ENCODE measurements at regions not wholly inside any gene's neighbourhood (a gene's known extent, or its start where the extent isn't known, plus 50 kb on each side); places are given as distances from the start of the nearest gene placed in this dataset.
"Not testable (repeated sequence)": the region's sequence is repeated elsewhere in the genome, so short reads cannot be mapped to it uniquely, and the experiment has no call there.

DNA sequence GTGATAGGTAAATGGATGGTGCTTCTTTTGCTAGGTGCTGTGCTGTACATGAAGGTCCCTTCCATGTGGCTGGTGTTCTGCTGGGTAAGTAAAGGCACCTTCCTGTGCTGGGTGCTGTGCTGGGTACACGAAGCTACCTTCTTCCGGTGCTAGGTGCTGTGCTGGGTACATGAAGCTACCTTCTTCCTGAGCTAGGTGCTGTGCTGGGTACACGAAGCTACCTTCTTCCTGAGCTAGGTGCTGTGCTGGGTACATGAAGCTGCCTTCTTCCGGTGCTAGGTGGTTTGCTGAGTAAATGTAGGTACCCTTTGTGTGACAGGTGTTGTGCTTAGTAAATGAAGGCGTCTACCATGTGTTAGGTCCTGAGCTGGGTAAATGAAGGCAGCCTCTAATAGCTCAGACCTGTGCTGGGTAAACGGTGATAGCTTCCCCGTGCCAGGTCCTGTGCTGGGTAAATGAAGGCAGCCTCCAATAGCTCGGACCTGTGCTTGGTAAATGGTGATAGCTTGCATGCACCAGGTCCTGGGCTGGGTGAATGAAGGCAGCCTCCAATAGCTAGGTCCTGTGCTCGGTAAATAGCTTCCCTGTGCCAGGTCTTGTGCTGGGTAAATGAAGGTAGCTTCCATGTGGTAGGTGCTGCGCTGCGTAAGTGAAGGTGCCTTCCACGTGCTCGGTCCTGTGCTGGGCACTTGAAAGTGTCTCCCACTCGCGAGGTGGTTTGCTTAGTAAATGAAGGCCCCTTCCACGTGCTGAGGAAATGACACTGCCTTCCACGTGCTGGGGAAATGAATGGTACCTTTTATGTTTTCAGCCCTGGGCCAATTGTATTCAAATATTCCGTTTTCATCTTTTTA lies 115.5 kb downstream of the ERMARD start:
- no peak for DNase-seq

DNA sequence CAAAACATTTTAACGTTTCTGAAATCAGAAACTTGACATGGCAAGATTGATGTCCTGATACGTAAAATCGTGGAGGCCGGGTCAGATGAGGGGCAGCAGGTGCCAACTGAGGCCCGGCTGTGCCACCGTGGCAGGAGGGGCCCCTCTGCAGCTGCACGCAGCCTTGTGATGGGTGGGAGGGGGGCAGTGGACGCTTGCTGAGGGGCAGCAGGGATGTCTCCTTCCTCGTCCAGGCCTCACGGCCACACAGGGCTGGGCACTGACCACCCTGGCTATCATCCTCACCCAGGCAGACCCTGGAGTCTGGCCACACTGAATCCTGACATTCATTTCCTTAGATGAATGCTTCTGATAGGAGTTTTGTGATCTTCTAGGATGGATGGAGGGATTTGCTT lies 114.7 kb downstream of the ERMARD start:
- DNase-seq = no peak

GRCh38 chr6:169865346-169866139 lies 114.1 kb downstream of the ERMARD start:
- DNase-seq = no peak

DNA sequence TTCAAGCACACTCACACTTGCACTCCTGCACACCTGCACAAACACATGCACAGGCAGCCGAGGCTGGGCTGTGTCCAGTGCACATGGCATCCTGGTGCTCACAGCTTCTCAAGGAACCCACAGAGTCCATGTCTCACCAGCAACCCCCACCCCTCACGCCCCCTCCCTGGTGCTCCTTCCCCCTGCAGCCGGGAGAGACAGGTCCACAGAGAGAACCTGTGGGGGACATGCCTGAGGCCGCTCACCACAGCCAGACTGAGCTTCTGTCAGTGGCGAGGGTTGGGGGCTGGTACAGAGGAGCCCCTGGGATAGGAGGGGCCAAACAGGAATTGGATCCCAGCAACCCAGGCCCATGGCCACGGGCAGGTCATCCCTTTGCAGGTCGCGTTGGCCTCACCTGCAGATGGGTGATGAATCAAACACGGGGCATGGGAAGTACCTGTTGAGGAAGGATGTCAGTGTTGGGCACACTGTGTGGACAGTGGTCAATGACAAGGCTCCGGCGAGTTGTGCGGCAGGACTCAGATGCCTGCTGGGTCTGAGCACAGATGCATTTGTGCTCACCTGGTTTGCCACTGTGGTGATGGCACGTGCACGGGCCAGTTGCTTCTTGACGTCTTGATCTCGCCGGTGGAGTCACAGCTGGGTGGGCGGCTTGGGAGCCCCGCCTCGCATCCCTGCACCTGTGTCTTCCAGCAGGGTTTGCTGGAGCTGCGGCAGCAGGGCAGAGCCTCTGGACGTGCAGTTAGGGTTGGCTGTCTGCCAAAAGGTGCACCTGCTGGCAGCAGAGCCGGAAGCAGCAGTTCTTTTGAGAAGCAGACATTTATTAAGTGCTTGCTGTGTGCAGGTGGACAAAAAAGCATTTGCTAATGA lies 113.0 kb downstream of the ERMARD start:
- DNase-seq = no peak

- no peak for DNase-seq
Measured at GRCh38 chr6:169863710-169864109, 112.3 kb downstream of the ERMARD start.

DNA sequence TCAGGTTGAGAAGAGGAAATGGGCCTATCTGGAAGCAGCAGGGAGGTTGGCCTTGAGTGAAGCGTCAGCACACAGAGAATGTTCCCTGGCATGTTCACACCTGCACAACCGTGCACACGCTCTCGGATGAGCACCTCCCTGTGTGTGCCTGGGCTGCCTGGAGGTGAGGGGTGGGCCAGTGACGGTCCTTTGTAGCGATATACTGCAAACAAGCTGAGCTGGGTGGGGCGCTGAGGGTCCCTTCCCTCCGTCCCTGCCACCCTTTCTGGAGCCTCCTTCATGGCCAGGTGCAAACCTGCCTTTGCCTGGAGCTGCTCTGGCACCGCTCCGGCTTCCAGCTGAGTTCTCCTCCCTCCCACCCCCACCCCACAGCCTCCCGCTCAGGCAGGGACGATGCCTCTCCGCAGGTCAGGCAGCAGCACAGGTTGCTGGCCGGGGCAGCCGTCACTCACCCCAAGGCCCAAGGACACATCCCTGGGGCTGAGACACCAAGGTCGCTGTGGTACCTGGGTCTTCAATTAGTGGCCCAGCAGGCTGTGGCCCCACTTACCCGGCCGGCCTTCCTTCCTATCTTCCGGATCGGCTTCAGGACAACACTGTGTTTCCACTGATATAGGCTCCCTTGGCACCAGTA lies 111.6 kb downstream of the ERMARD start:
- no peak for DNase-seq

- DNase-seq = no peak
Measured at GRCh38 chr6:169862043-169862891, 110.8 kb downstream of the ERMARD start.

DNA sequence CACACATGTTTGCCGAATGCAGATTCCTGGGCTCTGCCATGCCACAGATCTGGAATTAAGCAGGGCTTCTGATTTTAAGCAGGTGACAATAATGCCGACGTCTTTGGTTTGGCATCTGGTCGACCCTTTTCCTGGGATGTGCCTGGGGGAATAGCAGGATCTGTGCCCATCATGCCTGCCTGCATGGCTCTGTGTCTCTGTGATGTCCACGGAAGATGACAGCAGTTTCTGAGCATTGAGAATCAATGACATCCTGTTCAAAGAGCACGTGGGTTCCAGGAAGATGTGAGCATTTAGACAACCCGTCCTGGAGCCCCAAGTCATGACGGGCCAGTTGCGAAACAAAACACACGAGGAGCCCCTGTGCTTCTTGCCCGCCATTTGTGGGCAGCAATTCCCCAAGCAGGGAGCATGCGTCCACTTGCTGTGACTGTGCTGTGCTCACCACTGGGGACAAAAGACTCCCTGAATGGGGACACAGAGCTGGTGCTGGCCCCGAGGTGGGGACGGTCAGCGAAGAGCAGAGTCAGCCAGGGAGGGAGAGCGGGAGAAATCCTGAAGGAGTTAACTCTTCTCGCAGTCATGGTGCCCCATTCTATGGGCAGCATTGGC lies 110.1 kb downstream of the ERMARD start:
- no peak for DNase-seq

- no peak for DNase-seq
Measured at GRCh38 chr6:169859978-169860703, 108.7 kb downstream of the ERMARD start.

DNA sequence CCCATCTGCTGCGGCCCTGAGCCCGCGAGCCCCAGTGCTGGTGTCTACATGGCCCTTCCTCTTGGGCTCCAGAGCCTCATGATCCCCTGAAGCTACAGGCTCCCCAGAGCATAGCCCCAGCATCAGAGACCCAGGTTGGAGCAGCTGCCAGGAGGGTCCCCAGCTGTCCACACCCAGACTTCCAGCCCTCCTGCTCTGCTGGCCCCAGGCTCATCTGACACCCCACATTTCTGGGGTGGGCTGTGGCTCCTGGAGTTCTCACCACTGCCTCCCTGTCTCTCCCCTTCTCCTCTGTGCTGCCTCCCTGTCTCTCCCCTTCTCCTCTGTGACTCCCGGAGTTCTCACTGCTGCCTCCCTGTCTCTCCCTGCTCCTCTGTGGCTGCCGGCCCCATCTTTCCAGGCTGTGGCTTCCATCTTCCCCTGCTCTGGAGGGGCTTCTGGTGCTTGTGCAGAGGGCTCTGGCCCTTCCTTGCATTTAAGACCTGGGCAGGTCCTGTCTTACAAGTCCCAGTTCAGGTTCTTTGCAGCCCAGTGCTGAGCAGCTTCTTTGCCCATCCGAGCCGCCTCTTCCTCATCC lies 108.1 kb downstream of the ERMARD start:
- no peak for DNase-seq

GRCh38 chr6:169858935-169859351 lies 107.5 kb downstream of the ERMARD start:
- DNase-seq = no peak

GRCh38 chr6:169858293-169858934 lies 107.0 kb downstream of the ERMARD start:
- DNase-seq = no peak

- DNase-seq = no peak
Measured at GRCh38 chr6:169857343-169858292, 106.2 kb downstream of the ERMARD start.

DNA sequence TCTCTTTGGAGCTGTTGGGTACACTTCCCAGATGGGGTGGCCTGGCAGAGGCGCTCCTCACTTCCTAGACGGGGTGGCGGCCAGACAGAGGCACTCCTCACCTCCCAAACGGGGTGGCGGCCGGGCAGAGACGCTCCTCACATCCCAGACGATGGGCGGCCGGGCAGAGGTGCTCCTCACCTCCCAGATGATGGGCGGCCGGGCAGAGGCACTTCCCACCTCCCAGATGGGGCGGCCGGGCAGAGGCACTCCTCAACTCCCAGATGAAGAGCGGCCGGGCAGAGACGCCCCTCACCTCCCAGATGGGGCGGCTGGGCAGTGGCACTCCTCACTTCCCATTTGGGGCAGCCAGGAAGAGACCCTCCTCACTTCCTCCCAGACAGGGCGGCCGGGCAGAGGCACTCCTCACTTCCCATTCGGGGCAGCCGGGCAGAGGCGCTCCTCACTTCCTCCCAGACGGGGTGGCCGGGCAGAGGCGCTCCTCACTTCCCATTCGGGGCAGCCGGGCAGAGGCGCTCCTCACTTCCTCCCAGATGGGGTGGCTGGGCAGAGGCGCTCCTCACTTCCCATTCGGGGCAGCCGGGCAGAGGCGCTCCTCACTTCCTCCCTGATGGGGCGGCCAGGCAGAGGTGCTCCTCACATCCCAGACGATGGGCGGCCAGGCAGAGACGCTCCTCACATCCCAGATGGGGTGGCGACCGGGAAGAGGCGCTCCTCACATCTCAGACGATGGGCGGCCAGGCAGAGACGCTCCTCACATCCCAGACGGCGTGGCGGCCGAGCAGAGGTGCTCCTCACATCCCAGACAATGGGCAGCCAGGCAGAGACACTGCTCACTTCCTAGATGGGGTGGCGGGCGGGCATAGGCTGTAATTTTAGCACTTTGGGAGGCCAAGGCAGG lies 105.3 kb downstream of the ERMARD start:
- DNase-seq = not testable (repeated sequence)

DNA sequence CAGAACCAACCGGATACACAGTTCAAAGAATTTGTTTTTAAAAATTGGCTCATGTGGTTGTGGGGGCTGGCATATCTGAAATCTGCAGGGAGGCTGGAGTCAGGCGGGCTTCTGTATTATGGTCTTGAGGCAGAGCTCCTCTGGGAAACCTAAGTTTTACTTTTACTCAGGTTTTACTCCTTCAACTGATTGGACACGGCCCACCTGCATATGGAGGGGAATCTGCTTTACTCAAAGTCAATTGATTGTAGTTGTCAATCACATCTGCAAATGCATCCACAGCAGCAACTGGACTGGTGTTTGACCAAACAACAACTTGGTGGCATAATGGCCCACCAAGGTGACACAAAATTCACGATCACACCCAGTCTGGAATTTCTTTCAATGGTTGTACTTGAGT lies 103.4 kb downstream of the ERMARD start:
- no peak for DNase-seq

DNA sequence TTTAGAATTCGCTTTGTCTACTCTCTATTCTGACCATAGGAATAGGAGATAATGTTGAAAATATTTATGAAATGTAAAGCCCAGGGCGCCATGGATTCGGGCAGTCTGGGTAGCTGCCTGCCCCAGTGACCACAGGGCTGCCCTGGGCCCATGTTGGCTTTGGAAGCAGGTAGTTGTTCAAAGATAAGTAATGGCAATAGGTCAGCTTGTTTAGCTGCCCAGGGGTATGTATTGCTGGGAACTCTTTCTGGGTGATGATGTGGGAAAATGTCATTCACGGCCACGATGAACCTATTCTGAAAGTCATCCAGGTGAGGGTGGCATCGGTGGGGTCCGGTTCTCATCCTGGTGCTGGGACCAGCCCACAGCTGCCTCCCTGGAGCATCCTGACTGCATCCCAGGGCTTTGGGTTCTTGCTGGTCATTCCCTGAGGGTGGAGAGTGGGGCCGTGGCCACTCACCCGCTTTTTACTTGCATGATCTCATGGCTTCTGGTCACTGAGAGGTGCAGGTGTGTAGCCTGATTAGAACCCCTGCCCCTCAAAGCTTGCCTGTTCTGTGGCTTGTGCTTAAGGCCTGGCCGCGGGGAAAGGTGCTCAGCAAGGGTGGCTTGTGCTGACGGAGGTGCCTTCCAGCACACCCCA lies 102.8 kb downstream of the ERMARD start:
- DNase-seq = no peak

All from activated T-cell treated with anti-CD3 and anti-CD28 coated beads for 4 hours (primary cell).